Mucosa of stomach (tissue), 1 donor: ENCODE measurements at regions not wholly inside any gene's neighbourhood (a gene's known extent, or its start where the extent isn't known, plus 50 kb on each side); places are given as distances from the start of the nearest gene placed in this dataset.

ENCODE experiments used
- H3K27me3 ChIP-seq: one replicate; pipeline ENCODE4 v1.7.0; 2013; ENCODE audit warnings: mild to moderate bottlenecking, low read length; ENCODE audit not compliant: control insufficient read depth, insufficient read depth
- H3K36me3 ChIP-seq: one replicate; pipeline ENCODE4 v1.7.0; 2013; ENCODE audit warnings: low read length; ENCODE audit not compliant: control insufficient read depth, insufficient read depth
- H3K4me1 ChIP-seq: one replicate; pipeline ENCODE4 v1.7.0; 2013; ENCODE audit warnings: mild to moderate bottlenecking, low read length; ENCODE audit not compliant: control insufficient read depth, insufficient read depth
- H3K4me3 ChIP-seq: one replicate; pipeline ENCODE4 v1.7.0; 2013; ENCODE audit warnings: low read length
- H3K9ac ChIP-seq: one replicate; pipeline ENCODE4 v1.7.0; 2013; ENCODE audit warnings: mild to moderate bottlenecking, low read length, moderate library complexity
- H3K9me3 ChIP-seq: one replicate; pipeline ENCODE4 v1.7.0; 2013; ENCODE audit warnings: mild to moderate bottlenecking, low read length, moderate library complexity; ENCODE audit not compliant: control insufficient read depth
- donor health status: Pancreatic carcinoma.

DNA sequence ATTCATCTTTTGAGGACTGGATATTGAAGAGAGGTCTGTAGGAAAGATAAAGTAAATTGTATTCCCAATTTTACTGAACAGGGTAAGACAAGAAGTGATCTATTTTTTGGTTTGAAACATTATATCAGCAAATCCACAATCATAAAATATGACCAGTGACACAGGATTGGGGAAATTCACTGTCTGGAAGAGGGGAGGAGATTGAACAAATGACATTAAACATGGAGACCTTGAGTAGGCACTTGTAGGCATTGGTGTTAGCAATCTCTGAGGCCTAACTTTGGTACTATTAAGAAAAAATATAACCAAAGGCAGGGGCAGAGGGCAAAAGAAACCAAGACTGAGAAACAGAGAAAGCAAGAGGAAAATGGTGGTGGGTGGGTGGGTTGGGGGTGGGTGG is 132.6 kb upstream of the TMEM161B start:
- Histone ChIP-seq H3K9me3 (no peaks in the 10 kb centered on the region), H3K27me3 (no peaks in the 10 kb centered on the region), H3K4me3 (no peak overlapping the region), H3K4me1 (no peaks in the 10 kb centered on the region), H3K9ac (no peak overlapping the region), H3K36me3 (no peaks in the 10 kb centered on the region)

DNA sequence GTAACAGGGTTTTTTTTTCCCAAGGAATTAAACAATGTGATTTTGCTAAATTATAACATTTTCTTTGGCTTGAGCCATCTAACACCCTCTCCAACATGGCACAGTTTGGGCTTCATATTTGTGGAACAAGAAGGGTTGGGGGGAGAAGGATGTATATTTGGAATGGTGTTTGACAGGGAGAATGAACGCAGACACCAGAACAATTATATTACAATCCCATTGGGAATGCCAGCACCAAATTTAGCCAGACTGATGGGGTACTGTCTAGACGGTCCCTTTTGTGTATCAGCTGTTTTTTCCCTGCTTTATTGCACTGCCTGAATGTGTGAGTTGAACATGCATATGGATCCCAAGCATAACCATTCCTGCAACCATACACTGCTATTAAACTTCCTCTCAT is 130.9 kb upstream of the TMEM161B start:
- no peaks in the 10 kb centered on the region for H3K27me3 ChIP-seq
- no peaks in the 10 kb centered on the region for H3K9me3 ChIP-seq
- H3K36me3 ChIP-seq = no peaks in the 10 kb centered on the region
- no peak overlapping the region for H3K4me3 ChIP-seq
- H3K4me1 ChIP-seq = no peaks in the 10 kb centered on the region
- H3K9ac ChIP-seq = no peak overlapping the region

DNA sequence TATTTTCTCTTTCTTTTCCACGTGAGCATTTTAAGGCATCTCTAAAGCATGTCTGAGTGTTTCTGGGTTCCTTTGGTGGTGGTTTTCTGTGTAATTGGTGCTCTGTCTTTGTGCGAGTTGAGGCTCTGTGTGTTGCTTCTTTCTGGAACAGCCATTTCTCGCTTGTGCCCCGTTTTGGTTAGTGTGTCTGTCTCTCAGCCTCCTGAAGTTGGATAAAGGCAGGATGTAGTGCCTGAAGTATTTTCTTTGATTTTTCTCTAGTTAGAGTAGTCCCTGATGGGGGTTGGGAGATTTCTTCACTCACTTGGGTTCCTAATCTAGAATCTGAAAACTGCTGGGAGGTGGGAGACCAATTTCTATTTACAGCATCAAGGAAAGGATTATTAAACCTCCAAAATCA is 129.7 kb upstream of the TMEM161B start:
- H3K9ac ChIP-seq = no peak overlapping the region
- H3K27me3 ChIP-seq = no peaks in the 10 kb centered on the region
- no peaks in the 10 kb centered on the region for H3K9me3 ChIP-seq
- no peak overlapping the region for H3K4me3 ChIP-seq
- H3K4me1 ChIP-seq = no peaks in the 10 kb centered on the region
- no peaks in the 10 kb centered on the region for H3K36me3 ChIP-seq

DNA sequence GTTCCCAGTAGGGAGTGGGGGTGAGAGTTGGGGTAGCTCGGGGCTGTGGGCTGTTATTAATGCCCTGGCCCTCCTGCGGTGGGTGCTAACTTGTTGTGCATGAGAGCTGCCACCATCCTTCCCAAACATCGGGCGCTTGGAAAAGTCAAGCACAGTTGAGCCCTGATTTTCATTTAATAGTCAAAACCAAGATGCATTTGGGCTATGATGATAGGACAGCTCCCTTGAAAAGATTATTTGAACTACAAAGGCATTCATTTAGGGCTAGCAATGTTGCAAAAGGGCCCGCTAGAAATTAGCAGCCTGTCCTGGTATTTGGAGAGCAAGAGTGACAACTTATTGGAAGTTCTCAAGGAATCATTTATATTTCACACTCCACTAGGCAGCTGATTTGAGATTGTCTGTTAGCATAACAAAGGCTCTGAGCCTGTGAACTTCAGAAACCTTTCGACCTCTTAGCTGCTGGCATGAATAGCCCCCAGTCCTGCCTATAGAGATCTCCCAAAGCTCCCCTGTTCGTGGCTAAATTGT is 128.2 kb upstream of the TMEM161B start:
- Histone ChIP-seq H3K9ac (no peak overlapping the region), H3K9me3 (no peaks in the 10 kb centered on the region), H3K4me1 (no peaks in the 10 kb centered on the region), H3K4me3 (no peak overlapping the region), H3K27me3 (no peaks in the 10 kb centered on the region), H3K36me3 (no peaks in the 10 kb centered on the region)

DNA sequence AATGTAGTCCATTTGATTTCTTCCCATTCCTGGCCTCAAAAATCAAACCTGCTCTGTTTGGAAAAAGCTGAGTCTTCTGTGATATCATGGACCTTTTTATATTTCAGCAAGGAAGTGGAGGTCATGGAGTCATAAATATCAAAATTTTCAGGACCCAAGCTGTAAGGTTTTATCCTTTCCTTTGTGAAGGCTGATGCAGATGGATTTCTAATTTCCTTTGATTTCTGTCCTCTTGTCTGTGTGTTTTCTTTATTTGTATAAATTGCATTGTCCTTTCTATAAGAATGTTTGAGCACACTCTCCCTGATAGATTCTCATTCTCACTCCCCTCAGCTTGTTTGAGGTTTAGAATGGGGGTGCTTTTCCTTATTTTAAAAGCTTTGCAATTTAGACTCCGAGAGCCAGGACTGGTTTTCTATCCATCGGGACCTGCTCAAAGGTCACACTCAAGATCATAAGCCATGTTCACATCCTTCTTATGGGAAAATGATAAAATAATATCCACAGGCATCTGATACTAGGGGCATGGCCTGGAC is 127.4 kb upstream of the TMEM161B start:
- Histone ChIP-seq H3K4me3 (no peak overlapping the region), H3K4me1 (no peaks in the 10 kb centered on the region), H3K36me3 (no peaks in the 10 kb centered on the region), H3K9ac (no peak overlapping the region), H3K9me3 (no peaks in the 10 kb centered on the region), H3K27me3 (no peaks in the 10 kb centered on the region)

DNA sequence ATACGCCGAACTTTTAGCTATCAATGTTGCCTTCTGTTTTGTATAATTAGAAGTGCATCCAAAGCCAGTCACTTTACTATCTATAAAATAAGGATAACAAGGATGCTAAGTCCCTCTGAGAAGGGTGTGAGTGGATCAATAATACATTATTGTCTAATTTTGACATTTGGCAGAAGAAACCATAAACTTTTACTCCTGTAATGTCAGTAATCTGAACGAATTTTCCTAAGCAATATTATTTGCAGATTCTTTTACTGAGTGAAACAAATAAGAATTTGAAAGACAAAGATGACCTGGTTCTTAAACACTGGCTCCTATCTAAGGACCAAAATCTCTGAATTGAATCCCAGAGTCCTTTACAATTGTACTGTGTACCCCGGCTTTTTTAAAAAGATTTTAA is 126.6 kb upstream of the TMEM161B start:
- Histone ChIP-seq H3K9ac (no peak overlapping the region), H3K4me3 (no peak overlapping the region), H3K36me3 (no peaks in the 10 kb centered on the region), H3K27me3 (no peaks in the 10 kb centered on the region), H3K4me1 (no peaks in the 10 kb centered on the region), H3K9me3 (no peaks in the 10 kb centered on the region)

DNA sequence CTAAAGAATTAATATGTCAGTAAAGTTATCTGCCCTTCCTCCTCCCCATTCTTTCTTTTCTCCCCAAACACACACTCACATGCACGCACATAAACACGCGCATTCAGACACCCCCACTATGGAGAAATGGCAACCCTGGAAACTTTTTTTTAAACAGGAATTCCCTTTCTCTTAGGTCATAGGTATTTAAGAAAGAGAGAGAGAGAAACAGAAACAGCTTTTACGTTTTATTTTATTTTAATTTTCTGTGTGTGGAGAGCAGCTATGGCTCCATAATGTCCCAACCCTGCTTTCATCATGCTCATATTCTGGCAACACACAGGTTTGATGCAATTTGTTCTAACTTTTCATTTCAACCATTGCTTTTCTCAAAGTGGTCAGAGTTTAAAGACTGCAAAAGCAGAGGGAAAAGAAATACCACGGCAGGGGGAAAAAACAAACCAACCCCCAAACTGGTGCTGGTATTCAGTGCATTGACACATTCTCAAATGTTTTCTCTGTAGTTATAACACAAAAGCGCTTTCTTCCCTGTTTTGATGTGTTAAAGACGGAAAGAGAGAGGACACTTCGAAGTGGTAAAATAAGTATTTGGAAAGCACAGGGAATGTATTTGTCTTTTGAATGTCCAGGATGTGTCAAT is 126.0 kb upstream of the TMEM161B start:
- Histone ChIP-seq H3K27me3 (no peaks in the 10 kb centered on the region), H3K9me3 (no peaks in the 10 kb centered on the region), H3K4me1 (no peaks in the 10 kb centered on the region), H3K4me3 (no peak overlapping the region), H3K36me3 (no peaks in the 10 kb centered on the region), H3K9ac (no peak overlapping the region)

DNA sequence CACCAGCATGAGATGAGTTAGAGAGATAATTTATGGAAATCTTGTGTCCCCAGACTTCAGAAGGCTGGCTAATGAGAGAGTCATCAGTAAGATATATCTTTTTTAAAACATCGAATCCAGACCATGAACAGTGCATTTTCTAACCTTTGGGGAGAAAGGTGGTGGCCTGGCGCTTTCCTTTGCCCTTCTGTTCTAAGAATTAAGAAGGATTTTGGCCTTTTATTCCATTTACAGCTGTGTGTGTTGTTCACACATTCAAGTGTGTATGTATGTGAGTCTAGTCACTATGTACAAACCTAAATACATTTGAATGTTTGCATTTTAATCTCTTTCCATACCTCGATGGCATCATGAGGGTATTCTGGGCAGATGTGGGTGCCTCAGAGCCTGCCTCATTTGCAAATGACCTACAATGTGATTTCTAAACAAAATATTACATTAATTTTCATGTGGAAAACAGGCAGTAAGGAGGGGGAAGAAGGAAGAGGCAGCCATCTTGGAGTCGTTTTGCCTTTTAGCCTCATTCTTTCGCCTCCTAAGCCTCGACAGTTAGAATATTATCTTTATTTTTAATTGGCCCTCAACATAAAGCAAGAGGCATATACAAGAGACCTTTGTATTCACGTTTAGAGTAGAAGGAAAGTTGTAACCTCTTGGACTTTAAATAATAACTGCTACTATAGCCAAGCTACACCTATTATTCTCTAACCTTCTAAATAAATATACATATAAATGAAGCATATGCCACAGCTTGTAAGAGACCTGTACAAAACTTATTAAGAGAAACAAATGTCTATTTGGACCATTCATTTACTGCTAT is 125.3 kb upstream of the TMEM161B start:
- H3K9me3 ChIP-seq = no peaks in the 10 kb centered on the region
- no peaks in the 10 kb centered on the region for H3K4me1 ChIP-seq
- no peak overlapping the region for H3K9ac ChIP-seq
- no peaks in the 10 kb centered on the region for H3K27me3 ChIP-seq
- H3K36me3 ChIP-seq = no peaks in the 10 kb centered on the region
- no peak overlapping the region for H3K4me3 ChIP-seq

DNA sequence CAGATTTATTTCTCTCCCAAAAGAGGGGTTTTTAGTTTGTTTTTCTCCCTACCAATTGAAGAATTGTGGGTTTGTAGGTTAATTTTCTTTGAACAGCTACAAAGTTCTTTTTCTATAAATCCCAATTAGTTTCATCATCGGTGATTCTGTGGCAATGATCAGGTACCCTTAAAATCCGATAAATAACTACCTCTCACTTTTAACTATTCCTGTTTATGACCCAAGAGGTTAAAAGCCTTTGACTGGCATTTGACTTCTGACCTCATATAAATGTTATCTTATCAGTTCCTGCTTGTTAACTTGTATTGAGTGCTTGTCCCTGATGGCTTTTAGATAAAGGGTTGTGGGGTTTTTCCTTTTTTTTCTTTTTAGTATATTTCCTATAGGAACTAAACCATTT is 124.4 kb upstream of the TMEM161B start:
- H3K27me3 ChIP-seq = no peaks in the 10 kb centered on the region
- no peak overlapping the region for H3K9ac ChIP-seq
- H3K9me3 ChIP-seq = no peaks in the 10 kb centered on the region
- no peak overlapping the region for H3K4me3 ChIP-seq
- no peaks in the 10 kb centered on the region for H3K36me3 ChIP-seq
- H3K4me1 ChIP-seq = no peaks in the 10 kb centered on the region

DNA sequence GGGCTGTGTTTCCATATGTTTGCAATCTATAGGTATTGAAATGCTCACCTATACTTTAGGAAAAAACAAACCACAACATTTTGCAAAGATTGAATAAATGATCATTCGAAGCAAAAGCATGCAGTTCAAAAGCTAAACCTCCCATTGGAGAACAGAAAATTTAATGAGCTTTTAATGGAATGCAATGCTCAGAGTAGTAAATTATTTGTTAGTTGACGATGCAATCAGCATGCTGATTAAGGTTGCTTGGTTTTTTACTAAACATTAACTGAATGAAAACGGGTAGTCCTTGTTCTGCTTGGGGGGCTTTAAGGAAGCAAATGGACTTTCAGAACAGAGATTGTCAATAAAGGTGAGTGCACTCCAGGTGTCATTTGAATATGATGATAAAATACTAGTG is 123.3 kb upstream of the TMEM161B start:
- Histone ChIP-seq H3K4me3 (no peak overlapping the region), H3K36me3 (no peaks in the 10 kb centered on the region), H3K27me3 (no peaks in the 10 kb centered on the region), H3K9ac (no peak overlapping the region), H3K9me3 (no peaks in the 10 kb centered on the region), H3K4me1 (no peaks in the 10 kb centered on the region)

DNA sequence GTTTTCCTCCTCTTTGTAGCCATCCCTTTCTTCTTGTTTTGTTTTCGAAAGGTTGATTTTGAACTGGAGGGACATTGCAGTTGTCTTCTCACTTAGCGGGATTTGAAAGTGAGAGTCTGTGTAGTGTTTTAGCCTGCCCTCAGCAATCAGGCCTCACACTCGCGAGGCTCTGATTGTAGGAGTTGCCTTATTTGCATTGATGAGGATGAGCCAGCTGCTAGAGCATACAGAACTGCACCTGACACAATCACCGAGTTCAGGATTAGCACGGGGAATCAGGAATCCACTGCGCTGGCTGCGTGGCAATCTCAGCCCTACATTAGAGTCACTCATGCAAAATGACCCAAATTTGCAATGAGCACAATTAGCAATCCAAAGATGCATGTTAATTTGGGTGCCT is 122.5 kb upstream of the TMEM161B start:
- H3K27me3 ChIP-seq = no peaks in the 10 kb centered on the region

DNA sequence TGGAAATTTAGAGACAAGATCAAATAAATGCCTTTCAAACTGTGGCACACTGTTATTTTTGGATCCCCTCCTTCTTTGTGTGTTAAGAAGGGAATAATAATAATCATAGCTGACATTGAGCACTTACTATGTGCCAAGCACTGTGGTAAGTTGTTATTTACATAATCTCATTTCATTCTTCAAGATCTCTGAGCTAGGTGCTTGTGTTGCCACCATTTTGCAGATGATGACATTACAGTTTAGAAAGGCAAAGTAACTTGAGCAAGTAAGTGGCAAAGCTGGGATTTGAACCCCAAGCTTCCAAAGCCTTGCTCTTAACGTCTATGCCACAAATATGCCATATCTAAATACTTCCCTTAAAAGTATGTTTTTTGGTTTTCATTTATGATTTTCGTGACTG is 121.8 kb upstream of the TMEM161B start:
- H3K36me3 ChIP-seq = no peaks in the 10 kb centered on the region
- no peak overlapping the region for H3K9ac ChIP-seq
- no peak overlapping the region for H3K4me3 ChIP-seq
- no peaks in the 10 kb centered on the region for H3K9me3 ChIP-seq
- H3K27me3 ChIP-seq = no peaks in the 10 kb centered on the region
- no peaks in the 10 kb centered on the region for H3K4me1 ChIP-seq

More for the DNA sequence above, 122.5 kb upstream of the TMEM161B start:
- no peak overlapping the region for H3K9ac ChIP-seq
- H3K4me1 ChIP-seq = no peaks in the 10 kb centered on the region
- H3K36me3 ChIP-seq = no peaks in the 10 kb centered on the region
- no peaks in the 10 kb centered on the region for H3K9me3 ChIP-seq
- H3K4me3 ChIP-seq = no peak overlapping the region
